Esophagus muscularis mucosa (tissue), 3 donors: ENCODE measurements at regions not wholly inside any gene's neighbourhood (a gene's known extent, or its start where the extent isn't known, plus 50 kb on each side); places are given as distances from the start of the nearest gene placed in this dataset.

Experiments
- POLR2A ChIP-seq: fragments of 450-650 bp; IDR thresholded peaks from one replicate; pipeline ENCODE4 v1.6.1; 2017; ENCODE audit warnings: antibody characterized with exemption, moderate library complexity, mild to moderate bottlenecking, low read depth
- POLR2AphosphoS5 ChIP-seq, 2 donors: sonication (generic); formaldehyde crosslinking; IDR thresholded peaks; one replicate each; pipeline ENCODE4 v1.6.1; 2017; ENCODE audit warnings: antibody characterized with exemption in 2 of 2
- TF ChIP-seq, protein P1 (sequence below), 3 experiments: fragments of 200-600 bp in 2 of 3; fragments of 450-650 bp in 1 of 3; sonication (generic) in 2 of 3; IDR thresholded peaks; one replicate each; pipeline ENCODE4 v1.5.1; 2017 to 2019; ENCODE audit warnings: antibody characterized with exemption in 3 of 3, mild to moderate bottlenecking in 2 of 3, moderate library complexity in 1 of 3

DNA sequence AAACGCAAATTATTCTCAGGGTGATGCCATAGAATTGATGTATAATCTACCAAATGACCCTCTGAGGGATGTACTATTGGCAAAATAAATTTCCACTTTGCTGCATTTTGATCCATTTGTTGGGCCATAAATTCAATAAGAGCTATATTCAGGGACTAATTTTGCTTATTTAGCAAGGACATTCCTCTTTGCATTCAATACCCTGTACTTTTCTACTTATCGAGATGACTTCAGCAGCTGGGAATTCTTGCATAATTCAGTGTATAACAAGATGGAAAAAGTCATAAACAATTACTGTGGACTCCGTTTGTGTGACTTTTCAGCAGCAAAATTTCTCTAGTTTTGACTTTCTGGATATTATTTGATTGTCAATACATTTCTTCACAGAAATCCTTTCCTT is 744.7 kb upstream of the CCDC179 start:
- TF ChIP-seq, protein P1, sequence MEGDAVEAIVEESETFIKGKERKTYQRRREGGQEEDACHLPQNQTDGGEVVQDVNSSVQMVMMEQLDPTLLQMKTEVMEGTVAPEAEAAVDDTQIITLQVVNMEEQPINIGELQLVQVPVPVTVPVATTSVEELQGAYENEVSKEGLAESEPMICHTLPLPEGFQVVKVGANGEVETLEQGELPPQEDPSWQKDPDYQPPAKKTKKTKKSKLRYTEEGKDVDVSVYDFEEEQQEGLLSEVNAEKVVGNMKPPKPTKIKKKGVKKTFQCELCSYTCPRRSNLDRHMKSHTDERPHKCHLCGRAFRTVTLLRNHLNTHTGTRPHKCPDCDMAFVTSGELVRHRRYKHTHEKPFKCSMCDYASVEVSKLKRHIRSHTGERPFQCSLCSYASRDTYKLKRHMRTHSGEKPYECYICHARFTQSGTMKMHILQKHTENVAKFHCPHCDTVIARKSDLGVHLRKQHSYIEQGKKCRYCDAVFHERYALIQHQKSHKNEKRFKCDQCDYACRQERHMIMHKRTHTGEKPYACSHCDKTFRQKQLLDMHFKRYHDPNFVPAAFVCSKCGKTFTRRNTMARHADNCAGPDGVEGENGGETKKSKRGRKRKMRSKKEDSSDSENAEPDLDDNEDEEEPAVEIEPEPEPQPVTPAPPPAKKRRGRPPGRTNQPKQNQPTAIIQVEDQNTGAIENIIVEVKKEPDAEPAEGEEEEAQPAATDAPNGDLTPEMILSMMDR (IDR thresholded peaks at IDR 0.05): no peak
- TF ChIP-seq POLR2AphosphoS5 (IDR thresholded peaks at IDR 0.05) (no peak), POLR2A (no peak)
